ENCODE measurements at regions not wholly inside any gene's neighbourhood (a gene's known extent, or its start where the extent isn't known, plus 50 kb on each side); places are given as distances from the start of the nearest gene placed in this dataset.

GRCh38 chr6:77979204-77979603 lies 326.4 kb downstream of the MEI4 start:
- DNase-seq, result no peak

GRCh38 chr6:77986380-77987034 lies 333.7 kb downstream of the MEI4 start:
- no peak for DNase-seq

GRCh38 chr6:77987035-77987384 lies 334.2 kb downstream of the MEI4 start:
- no peak for DNase-seq

- no peak for DNase-seq
Observed at GRCh38 chr6:78010130-78010529, 357.3 kb downstream of the MEI4 start.

- DNase-seq, result no peak
Observed at GRCh38 chr6:78020586-78020985, 367.7 kb downstream of the MEI4 start.

- no peak for DNase-seq
Observed at GRCh38 chr6:78025502-78025901, 372.7 kb downstream of the MEI4 start.

- no peak for DNase-seq
Observed at GRCh38 chr6:78031228-78031627, 378.4 kb downstream of the MEI4 start.

- DNase-seq, result no peak
Observed at GRCh38 chr6:78059171-78059570, 406.3 kb downstream of the MEI4 start.

GRCh38 chr6:78062993-78063392 lies 410.2 kb downstream of the MEI4 start:
- no peak for DNase-seq

- no peak for DNase-seq
Observed at GRCh38 chr6:78076371-78076770, 423.5 kb downstream of the MEI4 start.

- no peak for DNase-seq
Observed at GRCh38 chr6:78089531-78089930, 436.7 kb downstream of the MEI4 start.

GRCh38 chr6:78093906-78094305 lies 441.1 kb downstream of the MEI4 start:
- no peak for DNase-seq

- no peak for DNase-seq
Observed at GRCh38 chr6:78101387-78101786, 448.5 kb downstream of the MEI4 start.

GRCh38 chr6:78110641-78111040 lies 457.8 kb downstream of the MEI4 start:
- no peak for DNase-seq

GRCh38 chr6:78117966-78118365 lies 465.1 kb downstream of the MEI4 start:
- DNase-seq, result no peak

- no peak for DNase-seq
Observed at GRCh38 chr6:78131521-78131920, 478.7 kb downstream of the MEI4 start.

- no peak for DNase-seq
Observed at GRCh38 chr6:78132671-78133410, 480.0 kb downstream of the MEI4 start.

- no peak for DNase-seq
Observed at GRCh38 chr6:78150425-78150824, 497.6 kb downstream of the MEI4 start.

- no peak for DNase-seq
Observed at GRCh38 chr6:78153976-78154375, 501.1 kb downstream of the MEI4 start.

- DNase-seq, result no peak
Observed at GRCh38 chr6:78157606-78158005, 504.8 kb downstream of the MEI4 start.

GRCh38 chr6:78188891-78189290 lies 536.1 kb downstream of the MEI4 start:
- DNase-seq, result no peak

GRCh38 chr6:78192057-78192456 lies 539.2 kb downstream of the MEI4 start:
- DNase-seq, result no peak

- DNase-seq, result no peak
Observed at GRCh38 chr6:78199044-78199443, 546.2 kb downstream of the MEI4 start.

- DNase-seq, result no peak
Observed at GRCh38 chr6:78222226-78222625, 569.4 kb downstream of the MEI4 start.

GRCh38 chr6:78231002-78231401 lies 578.2 kb downstream of the MEI4 start:
- DNase-seq, result no peak
